Stimulated activated naive CD8-positive, alpha-beta T cell treated with anti-CD3 and anti-CD28 coated beads, Interleukin-15, Interleukin-2, amounts not matched to agents 100 ng/mL and 50 ng/mL, for 24 hours (primary cell): ENCODE measurements at regions not wholly inside any gene's neighbourhood (a gene's known extent, or its start where the extent isn't known, plus 50 kb on each side); places are given as distances from the start of the nearest gene placed in this dataset.

Experiments
- H3K27ac Mint-ChIP-seq: one replicate; pipeline ENCODE4 v1.8.0; 2021; ENCODE audit warnings: mild to moderate bottlenecking, mixed read lengths
- H3K27me3 Mint-ChIP-seq: one replicate; pipeline ENCODE4 v1.8.0; 2021; ENCODE audit warnings: mixed read lengths
- H3K36me3 Mint-ChIP-seq: one replicate; pipeline ENCODE4 v1.8.0; 2021; ENCODE audit warnings: low read depth, mixed read lengths
- H3K4me1 Mint-ChIP-seq: one replicate; pipeline ENCODE4 v1.8.0; 2021; ENCODE audit warnings: low read depth, mixed read lengths
- H3K4me3 Mint-ChIP-seq: one replicate; pipeline ENCODE4 v1.8.0; 2021; ENCODE audit warnings: mild to moderate bottlenecking, mixed read lengths
- H3K9me3 Mint-ChIP-seq: one replicate; pipeline ENCODE4 v1.8.0; 2021; ENCODE audit warnings: mixed read lengths

DNA sequence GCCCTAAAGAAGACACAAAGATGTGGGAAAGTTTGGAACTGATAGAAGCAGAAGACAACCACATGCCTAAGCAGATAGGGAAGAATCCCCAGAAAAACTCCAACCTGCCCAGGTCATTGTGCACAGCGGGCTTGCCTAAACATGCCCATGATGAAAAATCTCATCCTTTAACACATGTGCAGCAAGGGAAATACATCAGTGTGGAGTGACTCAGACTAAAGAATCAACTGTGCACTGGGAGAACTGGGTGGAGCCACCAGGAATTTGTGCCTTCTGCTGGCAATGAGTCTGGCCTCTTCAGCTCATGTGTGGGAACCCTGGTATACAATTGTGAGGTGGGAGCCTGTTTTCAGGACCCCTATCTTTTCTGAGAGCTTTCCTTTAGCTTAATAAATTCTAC is 398.5 kb downstream of the FSCB start:
- H3K9me3 Mint-ChIP-seq = peaks cover 4% of the 10 kb centered on the region
- no peaks in the 10 kb centered on the region for H3K4me1 Mint-ChIP-seq
- no peak overlapping the region for H3K4me3 Mint-ChIP-seq
- H3K27ac Mint-ChIP-seq = no peak overlapping the region
- no peaks in the 10 kb centered on the region for H3K36me3 Mint-ChIP-seq
- no peaks in the 10 kb centered on the region for H3K27me3 Mint-ChIP-seq

DNA sequence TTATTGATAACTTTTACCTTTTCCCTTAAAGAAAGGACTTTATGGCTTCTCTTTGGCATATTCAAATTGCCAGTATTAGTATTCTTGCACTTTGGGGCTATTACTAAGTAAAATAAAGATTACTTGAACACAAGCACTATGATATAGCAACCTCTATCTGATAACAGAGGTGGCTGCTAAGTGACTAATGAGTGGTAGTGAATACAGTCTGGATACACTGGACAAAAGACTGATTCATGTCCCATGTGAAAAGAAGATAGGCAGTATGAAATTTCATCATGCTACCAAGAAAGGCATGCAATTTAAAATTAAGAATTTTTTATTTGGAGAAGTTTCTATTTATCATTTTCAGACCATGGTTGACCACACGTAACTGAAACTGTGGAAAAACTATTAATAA is 399.9 kb downstream of the FSCB start:
- Mint-ChIP-seq H3K9me3 (peaks cover 4% of the 10 kb centered on the region), H3K36me3 (no peaks in the 10 kb centered on the region), H3K4me1 (no peaks in the 10 kb centered on the region), H3K27me3 (no peaks in the 10 kb centered on the region), H3K27ac (no peak overlapping the region), H3K4me3 (no peak overlapping the region)

DNA sequence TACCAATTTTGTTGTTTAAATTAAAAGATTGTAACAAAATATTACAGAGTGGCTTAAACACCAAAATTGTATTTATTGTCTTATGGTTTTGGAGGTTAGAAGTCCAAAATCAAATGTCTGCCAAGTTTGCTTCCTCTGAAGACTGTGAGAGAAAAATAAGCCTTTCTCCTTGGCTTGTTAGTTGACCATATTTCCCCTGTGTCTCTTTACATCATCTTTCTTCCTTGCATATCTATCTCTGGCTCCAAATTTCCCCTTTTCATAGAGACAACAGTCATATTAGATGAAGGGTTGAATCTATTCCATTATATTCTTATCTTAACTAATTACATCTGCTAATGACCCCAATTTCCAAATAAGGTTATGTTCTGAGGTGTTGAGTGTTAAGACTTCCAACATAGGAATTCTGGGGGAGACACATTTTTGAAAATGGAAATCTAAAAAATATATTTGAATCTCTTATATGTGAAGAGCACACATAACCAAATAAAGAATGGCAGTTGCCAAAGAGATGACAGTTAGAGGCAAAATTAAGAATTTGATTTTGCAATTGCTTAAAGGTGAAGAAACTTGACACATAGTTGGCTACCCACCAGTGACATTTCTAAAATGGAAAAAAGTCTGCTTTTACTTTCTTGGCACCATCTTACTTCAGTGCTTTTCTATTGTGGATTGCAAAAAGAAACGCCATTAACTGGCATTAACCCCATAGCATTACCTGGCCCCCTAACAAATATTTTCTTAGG is 407.2 kb downstream of the FSCB start:
- Mint-ChIP-seq H3K4me1 (no peaks in the 10 kb centered on the region), H3K4me3 (no peak overlapping the region), H3K27me3 (no peaks in the 10 kb centered on the region), H3K27ac (no peak overlapping the region), H3K36me3 (no peaks in the 10 kb centered on the region), H3K9me3 (peaks cover 4% of the 10 kb centered on the region)

DNA sequence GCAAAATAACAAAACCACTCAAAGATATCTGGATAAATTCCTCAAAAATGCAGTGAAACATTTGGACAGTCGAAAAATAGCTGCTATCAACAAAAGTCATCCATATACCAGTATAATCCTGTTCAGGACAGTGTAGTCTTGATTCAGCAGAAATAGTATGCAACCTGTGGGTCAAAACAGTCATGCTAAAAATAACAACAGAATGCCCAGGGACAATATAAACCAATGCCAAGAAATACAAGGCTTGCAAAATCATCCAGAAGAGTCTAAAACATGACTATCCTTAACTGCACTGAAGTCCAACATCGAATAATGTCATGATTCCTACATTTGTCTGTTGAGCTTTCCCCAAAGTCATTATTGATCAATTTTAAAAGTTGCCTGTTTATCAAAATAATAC is 425.9 kb downstream of the FSCB start:
- peaks cover 10% of the 10 kb centered on the region for H3K9me3 Mint-ChIP-seq
- no peak overlapping the region for H3K27ac Mint-ChIP-seq
- no peak overlapping the region for H3K4me3 Mint-ChIP-seq
- no peaks in the 10 kb centered on the region for H3K4me1 Mint-ChIP-seq
- no peaks in the 10 kb centered on the region for H3K27me3 Mint-ChIP-seq
- H3K36me3 Mint-ChIP-seq = no peaks in the 10 kb centered on the region

DNA sequence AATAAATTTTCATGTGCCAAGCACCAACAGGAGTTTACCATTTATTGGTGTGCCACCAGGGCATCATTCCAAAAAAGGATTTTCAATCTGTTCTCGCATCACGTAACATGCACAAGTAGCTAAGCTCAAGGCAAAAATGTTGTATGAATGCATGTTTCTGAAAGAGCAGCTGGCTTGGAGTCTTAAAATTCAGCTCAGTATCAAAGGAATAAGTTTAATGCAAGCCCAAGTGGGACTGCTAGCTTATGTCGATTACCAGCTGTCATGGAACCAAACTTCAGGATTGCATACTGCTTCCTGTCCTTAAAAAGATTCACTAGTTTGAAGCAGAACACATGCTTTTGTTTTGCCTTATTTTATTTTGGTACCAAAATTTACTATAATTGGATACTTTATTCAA is 437.0 kb downstream of the FSCB start:
- H3K4me1 Mint-ChIP-seq = no peaks in the 10 kb centered on the region
- H3K4me3 Mint-ChIP-seq = no peak overlapping the region
- no peaks in the 10 kb centered on the region for H3K36me3 Mint-ChIP-seq
- H3K27ac Mint-ChIP-seq = no peak overlapping the region
- peaks cover 4% of the 10 kb centered on the region for H3K9me3 Mint-ChIP-seq
- no peaks in the 10 kb centered on the region for H3K27me3 Mint-ChIP-seq

DNA sequence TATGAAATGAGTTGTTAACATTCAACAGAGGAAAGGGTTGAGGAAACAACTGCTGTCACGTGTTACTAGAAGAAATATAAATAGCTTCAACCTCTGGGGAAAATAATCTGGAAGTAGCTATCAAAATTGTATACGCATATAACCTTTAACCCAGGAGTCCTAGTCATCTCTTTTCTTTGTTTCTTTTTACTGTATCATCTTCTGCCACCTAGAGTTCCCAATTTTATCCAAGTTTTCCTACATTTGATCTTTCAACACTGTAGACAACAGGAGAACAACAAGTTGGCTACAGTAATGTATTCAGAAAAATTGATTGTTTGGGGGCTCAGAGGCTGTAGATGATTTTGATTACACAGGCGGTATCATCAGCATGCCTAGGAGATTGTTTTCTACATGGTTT is 453.7 kb downstream of the FSCB start:
- Mint-ChIP-seq H3K9me3 (peaks cover 8% of the 10 kb centered on the region), H3K36me3 (no peaks in the 10 kb centered on the region), H3K27ac (no peak overlapping the region), H3K27me3 (no peaks in the 10 kb centered on the region), H3K4me3 (no peak overlapping the region), H3K4me1 (no peaks in the 10 kb centered on the region)

DNA sequence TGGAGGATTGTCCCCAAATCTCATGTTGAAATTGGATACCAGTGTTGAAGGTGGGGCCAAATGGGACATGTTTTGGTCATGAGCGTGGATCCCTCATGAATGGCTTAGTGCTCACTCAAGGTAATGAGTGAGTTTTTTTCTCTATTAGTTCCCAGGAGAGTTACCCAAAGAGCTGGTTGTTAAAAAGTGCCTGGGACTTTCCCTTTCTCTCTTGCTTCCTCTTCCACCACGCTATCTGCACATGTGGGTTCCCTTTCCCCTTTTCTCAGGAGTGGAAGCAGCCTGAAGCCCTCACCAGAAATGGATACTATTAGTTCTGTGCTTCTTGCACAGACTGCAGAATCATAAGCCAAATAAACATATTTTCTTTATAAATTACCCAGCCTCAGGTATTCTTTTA is 465.4 kb downstream of the FSCB start:
- no peak overlapping the region for H3K4me3 Mint-ChIP-seq
- no peaks in the 10 kb centered on the region for H3K4me1 Mint-ChIP-seq
- no peaks in the 10 kb centered on the region for H3K36me3 Mint-ChIP-seq
- H3K9me3 Mint-ChIP-seq = peaks cover 19% of the 10 kb centered on the region
- H3K27me3 Mint-ChIP-seq = no peaks in the 10 kb centered on the region
- no peak overlapping the region for H3K27ac Mint-ChIP-seq

DNA sequence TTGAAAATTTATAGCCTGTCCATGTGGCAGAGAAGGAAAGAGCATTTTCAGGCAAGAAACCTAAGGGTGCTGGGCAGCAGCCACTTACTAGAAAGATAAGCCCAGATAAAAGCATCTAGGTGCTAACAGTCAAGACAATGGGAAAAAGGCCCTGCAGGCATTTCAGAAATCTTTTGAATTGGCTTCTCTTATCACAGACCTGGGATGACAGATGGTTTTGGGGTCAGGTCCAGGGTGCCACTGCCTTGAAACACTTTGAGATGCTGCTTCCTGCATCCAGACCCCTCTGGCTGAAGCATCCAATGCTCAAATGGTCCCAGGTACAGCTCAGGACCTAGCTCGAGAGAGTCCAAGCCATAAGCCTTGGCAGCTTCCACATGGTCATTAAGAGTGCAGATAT is 466.5 kb downstream of the FSCB start:
- H3K4me1 Mint-ChIP-seq = no peaks in the 10 kb centered on the region
- H3K4me3 Mint-ChIP-seq = no peak overlapping the region
- H3K27me3 Mint-ChIP-seq = no peaks in the 10 kb centered on the region
- no peak overlapping the region for H3K27ac Mint-ChIP-seq
- H3K9me3 Mint-ChIP-seq = peaks cover 15% of the 10 kb centered on the region
- H3K36me3 Mint-ChIP-seq = no peaks in the 10 kb centered on the region

DNA sequence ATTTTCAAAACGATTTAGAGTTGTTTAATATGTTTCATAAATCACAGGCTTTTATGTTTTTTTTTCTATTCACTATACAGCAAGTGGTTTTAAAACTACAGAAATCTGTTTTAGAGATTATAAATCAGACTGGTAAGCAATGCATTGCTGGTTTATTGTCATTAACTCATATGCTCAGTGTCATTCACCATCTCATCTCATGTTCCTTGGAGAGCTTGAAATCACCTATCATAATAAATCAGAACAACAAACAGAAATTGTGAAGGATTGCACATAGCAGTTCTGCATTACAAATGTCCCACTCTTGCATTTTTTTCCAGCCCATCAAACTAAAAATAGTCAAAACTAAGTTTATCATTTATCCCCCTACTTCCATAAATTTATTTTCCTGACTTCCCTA is 470.8 kb downstream of the FSCB start:
- Mint-ChIP-seq H3K36me3 (no peaks in the 10 kb centered on the region), H3K27ac (no peak overlapping the region), H3K9me3 (peaks cover 15% of the 10 kb centered on the region), H3K4me3 (no peak overlapping the region), H3K27me3 (no peaks in the 10 kb centered on the region), H3K4me1 (no peaks in the 10 kb centered on the region)

DNA sequence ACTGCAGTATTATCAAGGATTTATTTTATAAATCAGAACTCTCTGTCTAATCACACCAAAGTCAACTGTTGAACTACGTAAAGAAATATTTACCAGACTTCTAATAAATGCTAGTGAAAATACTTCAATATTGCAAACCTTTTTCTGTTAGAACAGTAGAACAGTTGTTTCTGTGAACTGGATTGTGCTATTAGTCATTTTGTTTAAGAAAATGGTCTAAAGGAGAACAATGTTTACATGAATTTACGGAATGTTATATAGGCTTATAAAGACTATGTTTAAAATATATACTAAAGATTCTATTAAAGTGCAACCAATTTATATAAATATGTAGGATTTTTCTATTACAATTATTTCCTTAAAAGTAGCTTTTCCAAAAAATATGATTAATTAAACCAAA is 471.4 kb downstream of the FSCB start:
- H3K27me3 Mint-ChIP-seq = no peaks in the 10 kb centered on the region
- no peak overlapping the region for H3K27ac Mint-ChIP-seq
- H3K36me3 Mint-ChIP-seq = no peaks in the 10 kb centered on the region
- no peaks in the 10 kb centered on the region for H3K4me1 Mint-ChIP-seq
- peaks cover 15% of the 10 kb centered on the region for H3K9me3 Mint-ChIP-seq
- no peak overlapping the region for H3K4me3 Mint-ChIP-seq

DNA sequence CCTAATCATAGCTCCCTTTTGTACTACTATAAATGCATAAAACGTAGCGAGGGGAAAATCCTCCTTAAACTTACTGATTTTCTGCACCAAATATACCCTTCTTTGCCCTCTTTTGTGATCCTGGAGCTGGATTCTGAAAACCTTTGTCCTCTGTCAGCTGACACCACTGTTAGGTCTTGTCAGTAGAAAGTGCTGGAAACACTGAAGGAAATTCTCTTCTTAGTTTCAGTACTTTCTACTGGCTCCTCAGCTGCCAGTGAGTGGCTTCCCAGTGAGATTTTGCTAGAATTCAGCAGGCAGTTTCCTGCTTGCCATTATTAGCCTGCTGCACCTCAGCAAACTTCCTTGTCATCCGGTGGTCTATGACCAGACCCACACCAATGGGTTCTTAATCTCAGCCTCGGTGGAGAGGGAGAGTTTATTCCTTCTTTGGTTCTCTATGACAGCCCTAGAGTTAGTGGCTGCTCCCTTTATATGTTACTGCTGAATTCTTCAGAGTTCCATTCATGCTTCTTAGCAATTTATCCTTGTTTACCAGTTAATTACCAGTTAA is 476.2 kb downstream of the FSCB start:
- Mint-ChIP-seq H3K36me3 (no peaks in the 10 kb centered on the region), H3K4me1 (no peaks in the 10 kb centered on the region), H3K9me3 (no peaks in the 10 kb centered on the region), H3K27ac (no peak overlapping the region), H3K4me3 (no peak overlapping the region), H3K27me3 (no peaks in the 10 kb centered on the region)

DNA sequence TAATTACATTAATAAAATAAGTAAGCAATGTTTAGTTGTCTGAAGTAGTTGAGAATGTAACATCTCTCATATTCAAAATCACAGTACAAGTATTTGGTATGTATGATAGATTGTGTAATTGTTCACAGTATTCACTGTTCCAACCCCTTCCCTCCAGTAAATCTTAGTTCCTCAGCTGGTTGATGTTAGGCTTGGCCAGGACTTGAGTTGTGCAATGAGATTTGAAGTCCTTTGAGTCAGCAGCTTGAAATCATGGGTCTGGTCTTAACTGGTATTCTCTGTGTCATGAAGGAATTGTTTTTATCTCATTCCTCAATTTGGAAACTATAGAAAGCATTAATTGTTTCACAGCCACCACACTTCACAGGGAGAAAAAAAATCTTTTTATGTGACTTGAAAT is 477.1 kb downstream of the FSCB start:
- no peaks in the 10 kb centered on the region for H3K9me3 Mint-ChIP-seq
- no peaks in the 10 kb centered on the region for H3K36me3 Mint-ChIP-seq
- H3K27me3 Mint-ChIP-seq = no peaks in the 10 kb centered on the region
- no peak overlapping the region for H3K4me3 Mint-ChIP-seq
- no peak overlapping the region for H3K27ac Mint-ChIP-seq
- H3K4me1 Mint-ChIP-seq = no peaks in the 10 kb centered on the region

DNA sequence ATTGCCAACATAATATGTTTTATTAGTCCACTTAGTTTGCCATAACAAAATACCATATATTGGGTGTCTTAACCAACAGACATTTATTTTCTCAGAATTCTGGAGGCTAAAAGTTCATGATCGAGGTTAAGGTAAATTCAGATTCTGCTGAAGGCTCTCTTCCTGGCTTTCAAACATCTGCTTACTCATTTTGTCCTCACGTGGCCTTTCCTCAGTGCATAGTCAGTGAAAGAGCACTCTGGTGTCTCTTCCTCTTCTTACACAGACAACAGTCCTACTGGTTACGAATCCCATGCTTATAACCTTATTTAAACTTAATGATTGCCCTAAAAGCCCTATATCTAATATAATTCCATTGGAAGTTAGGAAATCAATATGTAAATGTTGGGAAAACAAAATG is 479.7 kb downstream of the FSCB start:
- H3K4me1 Mint-ChIP-seq = no peaks in the 10 kb centered on the region
- no peaks in the 10 kb centered on the region for H3K27me3 Mint-ChIP-seq
- no peak overlapping the region for H3K4me3 Mint-ChIP-seq
- no peak overlapping the region for H3K27ac Mint-ChIP-seq
- H3K9me3 Mint-ChIP-seq = no peaks in the 10 kb centered on the region
- no peaks in the 10 kb centered on the region for H3K36me3 Mint-ChIP-seq

DNA sequence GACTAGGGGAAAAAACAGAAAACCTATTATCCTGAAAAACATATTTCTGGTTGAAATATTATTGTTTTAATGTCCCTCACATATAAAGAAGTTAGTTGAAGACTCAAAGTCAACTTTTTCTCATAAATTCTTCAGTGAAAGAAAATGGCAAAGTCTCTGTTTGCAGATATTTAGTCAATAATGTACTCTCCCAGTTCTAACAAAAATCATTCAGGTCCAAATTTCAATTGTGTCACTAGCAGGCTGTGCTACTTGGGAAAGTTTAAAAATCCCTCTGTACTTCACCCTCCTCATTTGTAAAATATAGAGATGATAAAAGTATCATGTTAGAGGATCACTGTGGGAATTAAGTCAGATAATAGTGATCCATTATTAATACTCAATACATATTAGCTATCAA is 496.5 kb downstream of the FSCB start:
- Mint-ChIP-seq H3K27ac (no peak overlapping the region), H3K4me1 (no peaks in the 10 kb centered on the region), H3K4me3 (no peak overlapping the region), H3K36me3 (no peaks in the 10 kb centered on the region), H3K27me3 (no peaks in the 10 kb centered on the region), H3K9me3 (peaks cover 5% of the 10 kb centered on the region)

DNA sequence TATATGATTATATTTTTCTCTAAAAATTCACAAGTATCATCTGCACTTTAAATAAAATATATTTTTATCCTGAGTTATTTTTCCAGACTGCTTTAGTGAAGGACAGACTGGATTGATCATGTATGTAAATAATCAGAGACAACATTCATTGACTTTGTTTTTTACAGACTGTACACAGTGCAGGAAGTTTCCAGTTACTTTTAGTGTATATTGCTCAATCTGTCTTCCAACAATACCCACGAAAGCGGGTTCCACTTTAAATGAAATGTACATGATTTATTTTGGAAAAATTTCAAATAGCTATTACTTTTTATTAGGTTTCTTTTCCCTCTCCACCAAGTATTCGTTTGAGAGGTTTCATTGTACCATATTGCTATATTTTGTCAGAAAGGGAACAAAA is 497.0 kb downstream of the FSCB start:
- no peaks in the 10 kb centered on the region for H3K27me3 Mint-ChIP-seq
- H3K36me3 Mint-ChIP-seq = no peaks in the 10 kb centered on the region
- H3K4me1 Mint-ChIP-seq = no peaks in the 10 kb centered on the region
- no peak overlapping the region for H3K27ac Mint-ChIP-seq
- peaks cover 6% of the 10 kb centered on the region for H3K9me3 Mint-ChIP-seq
- H3K4me3 Mint-ChIP-seq = no peak overlapping the region

DNA sequence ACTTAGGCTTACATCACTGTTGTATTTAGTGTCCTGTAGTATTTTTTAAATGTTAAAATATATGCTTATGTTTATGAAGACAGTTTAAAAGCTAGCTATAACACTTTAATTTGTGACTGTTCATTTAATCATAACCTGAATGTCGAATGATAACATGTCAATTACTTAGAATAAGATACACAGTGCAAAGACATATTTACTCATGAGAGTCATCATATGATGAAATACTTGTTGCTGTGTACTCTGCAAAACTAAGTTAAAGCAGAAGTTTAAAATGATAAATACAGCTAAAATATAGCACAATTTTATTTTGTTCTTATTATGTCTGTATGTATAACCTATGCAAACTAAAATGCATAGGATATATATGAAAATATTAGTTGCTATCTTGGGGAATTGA is 497.4 kb downstream of the FSCB start:
- peaks cover 9% of the 10 kb centered on the region for H3K9me3 Mint-ChIP-seq
- no peaks in the 10 kb centered on the region for H3K36me3 Mint-ChIP-seq
- H3K27me3 Mint-ChIP-seq = no peaks in the 10 kb centered on the region
- no peak overlapping the region for H3K4me3 Mint-ChIP-seq
- no peaks in the 10 kb centered on the region for H3K4me1 Mint-ChIP-seq
- H3K27ac Mint-ChIP-seq = no peak overlapping the region
